ENCODE measurements at regions not wholly inside any gene's neighbourhood (a gene's known extent, or its start where the extent isn't known, plus 50 kb on each side); places are given as distances from the start of the nearest gene placed in this dataset.

- no peak for DNase-seq
- intact Hi-C loops (cut with DNase I, micrococcal nuclease) = loop anchor here (5.0 to 10.0 kb wide), 7 partner anchors 169 to 1524 kb away; no protein-coding TSS in a partner anchor
- H3K9me3 Mint-ChIP-seq (ENCODE audit: low read depth) = no peaks in the 10 kb centered on the region
- no peaks in the 10 kb centered on the region for H3K36me3 Mint-ChIP-seq (ENCODE audit: low read depth)
- H3K27ac Mint-ChIP-seq = no peak overlapping the region
- ChIA-PET CTCF (interaction anchor here (0.7 kb wide), 1 partner anchor 339 kb away, joined by 3 read pairs; no protein-coding TSS in a partner anchor), POLR2A (no interaction called here)
- no peak overlapping the region for H3K4me3 Mint-ChIP-seq
- peaks cover 10% of the 10 kb centered on the region for H3K27me3 Mint-ChIP-seq
- ATAC-seq = no peak
- no peaks in the 10 kb centered on the region for H3K4me1 Mint-ChIP-seq
These were observed 50.5 kb upstream of the CDKN3 start for GRCh38 chr14:54346257-54346656.
